COLO829 (cell line): ENCODE measurements at regions not wholly inside any gene's neighbourhood (a gene's known extent, or its start where the extent isn't known, plus 50 kb on each side); places are given as distances from the start of the nearest gene placed in this dataset.

Source experiments
- DNase-seq: peaks from one replicate; pipeline ENCODE4 v3.0.0; 2012; ENCODE audit warnings: low spot score

- DNase-seq = no peak
These were observed 60.5 kb upstream of the COL13A1 start for GRCh38 chr10:69741252-69741651.

- DNase-seq = no peak
These were observed 59.9 kb upstream of the COL13A1 start for GRCh38 chr10:69741671-69742355.

- no peak for DNase-seq
These were observed 59.4 kb upstream of the COL13A1 start for GRCh38 chr10:69742356-69742695.

GRCh38 chr10:69742928-69743602, 58.6 kb upstream of the COL13A1 start:
- DNase-seq = no peak

DNA sequence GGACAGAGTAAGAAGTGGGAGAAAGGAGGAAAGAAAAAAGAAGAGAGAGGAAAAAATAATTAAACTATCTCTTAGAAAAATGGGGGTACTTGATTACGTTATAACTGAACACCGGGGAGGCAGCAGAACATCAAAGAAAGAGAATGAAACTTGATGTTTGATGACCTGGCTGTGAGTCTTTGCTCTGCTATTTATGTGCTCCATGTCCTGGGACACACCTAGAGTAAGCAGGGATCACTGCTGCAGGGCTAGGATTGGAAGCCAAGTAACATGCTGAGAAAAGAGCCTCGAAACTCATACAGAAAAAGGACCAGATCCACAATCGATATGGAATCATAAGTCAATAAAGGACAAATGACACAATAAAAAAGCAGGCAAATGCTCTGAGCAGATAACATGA, 56.7 kb upstream of the COL13A1 start:
- DNase-seq = no peak

- no peak for DNase-seq
These were observed 56.0 kb upstream of the COL13A1 start for GRCh38 chr10:69745698-69746097.

- DNase-seq = no peak
These were observed 54.5 kb upstream of the COL13A1 start for GRCh38 chr10:69747179-69747578.

- DNase-seq = no peak
These were observed 53.1 kb upstream of the COL13A1 start for GRCh38 chr10:69748621-69749020.

- no peak for DNase-seq
These were observed 52.3 kb upstream of the COL13A1 start for GRCh38 chr10:69749178-69750010.

GRCh38 chr10:69750011-69750373, 51.7 kb upstream of the COL13A1 start:
- no peak for DNase-seq

DNA sequence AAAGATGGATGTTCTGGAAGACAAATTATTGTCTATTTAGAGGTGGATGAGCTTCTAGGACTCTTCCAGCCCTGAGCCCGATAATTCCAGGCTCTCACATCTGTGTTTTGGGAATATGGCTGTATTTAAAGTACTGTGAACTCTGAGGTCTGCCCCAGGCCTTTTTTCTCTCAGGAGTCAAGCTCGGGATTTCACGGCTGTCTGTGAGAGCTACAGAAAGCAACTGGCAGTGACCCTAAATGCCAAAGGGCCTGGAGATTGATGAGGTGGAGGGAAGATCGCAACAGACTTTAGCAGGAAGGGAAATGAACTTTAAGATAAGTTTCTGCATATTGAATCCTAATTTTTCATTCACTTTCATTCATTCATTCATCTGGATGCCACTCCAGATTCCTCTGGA, 51.0 kb upstream of the COL13A1 start:
- DNase-seq = no peak

- no peak for DNase-seq
These were observed 50.5 kb upstream of the COL13A1 start for GRCh38 chr10:69751214-69751613.
